HG03575 (cell line): ENCODE measurements at regions not wholly inside any gene's neighbourhood (a gene's known extent, or its start where the extent isn't known, plus 50 kb on each side); places are given as distances from the start of the nearest gene placed in this dataset.

ENCODE experiments used
- ATAC-seq: cut with Tn5 transposase; IDR thresholded peaks from one replicate; pipeline ENCODE4 v1.9.1; 2021; ENCODE audit not compliant: unreplicated experiment, insufficient number of reproducible peaks, low FRiP score; ENCODE audit errors: extremely low read depth

DNA sequence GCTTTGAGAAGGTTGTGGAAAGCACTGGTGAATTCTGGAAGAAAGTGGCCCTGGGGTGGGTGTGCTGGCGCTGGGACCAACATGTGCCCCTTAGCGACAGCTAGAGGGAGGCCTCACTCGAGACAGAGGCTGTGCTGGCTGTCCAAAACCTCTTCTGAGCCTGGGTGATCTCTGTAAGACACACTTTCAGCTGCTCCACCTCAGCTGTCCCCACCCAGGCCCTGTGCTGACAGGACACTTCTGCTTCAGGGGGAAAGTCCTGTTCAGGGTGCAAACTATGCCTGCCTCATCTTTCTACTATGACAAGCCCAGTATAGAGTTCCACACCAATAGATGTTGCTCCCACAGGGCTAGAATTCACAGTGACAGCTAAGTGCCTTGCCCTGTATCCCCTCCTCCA, 426.4 kb downstream of the MED10 start:
- no peak for ATAC-seq

DNA sequence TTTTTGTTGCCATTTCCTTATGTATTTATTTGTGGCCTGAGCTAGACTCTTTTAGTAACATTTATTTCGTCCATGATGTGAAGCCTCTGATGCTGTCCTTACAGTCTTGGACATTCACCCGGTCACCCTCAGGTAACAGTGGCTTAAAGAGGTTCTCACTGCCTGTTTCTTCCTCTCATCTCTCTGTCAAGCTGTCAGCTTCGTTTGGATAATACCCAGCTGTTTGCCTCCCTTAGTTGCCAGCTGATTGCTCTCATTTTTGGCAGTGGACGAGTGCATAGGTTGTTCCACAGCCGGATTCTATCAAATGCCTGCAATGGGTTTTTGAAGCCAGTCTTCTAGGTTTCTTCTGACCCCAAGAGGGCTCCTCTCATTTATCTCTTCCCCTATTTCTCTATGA, 427.7 kb downstream of the MED10 start:
- ATAC-seq = no peak

DNA sequence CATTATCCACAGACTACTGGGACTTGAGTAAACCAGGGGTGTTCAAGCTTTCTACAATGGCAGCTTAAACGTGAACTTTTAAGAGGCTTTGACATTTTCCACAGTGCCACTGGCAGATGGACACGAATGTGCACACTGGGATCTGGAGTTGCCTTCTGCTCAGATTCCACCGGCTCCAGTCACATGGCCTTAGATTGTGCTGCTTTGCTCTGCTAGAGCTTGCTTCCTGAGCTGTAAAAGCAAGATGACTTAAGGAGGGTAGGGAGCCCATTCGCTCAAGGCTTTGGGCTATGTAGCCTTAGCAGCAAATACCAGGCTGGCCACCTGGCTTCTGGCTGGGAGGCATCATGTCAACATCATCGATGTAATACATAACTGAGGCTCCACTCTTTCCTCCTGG, 436.9 kb downstream of the MED10 start:
- no peak for ATAC-seq

DNA sequence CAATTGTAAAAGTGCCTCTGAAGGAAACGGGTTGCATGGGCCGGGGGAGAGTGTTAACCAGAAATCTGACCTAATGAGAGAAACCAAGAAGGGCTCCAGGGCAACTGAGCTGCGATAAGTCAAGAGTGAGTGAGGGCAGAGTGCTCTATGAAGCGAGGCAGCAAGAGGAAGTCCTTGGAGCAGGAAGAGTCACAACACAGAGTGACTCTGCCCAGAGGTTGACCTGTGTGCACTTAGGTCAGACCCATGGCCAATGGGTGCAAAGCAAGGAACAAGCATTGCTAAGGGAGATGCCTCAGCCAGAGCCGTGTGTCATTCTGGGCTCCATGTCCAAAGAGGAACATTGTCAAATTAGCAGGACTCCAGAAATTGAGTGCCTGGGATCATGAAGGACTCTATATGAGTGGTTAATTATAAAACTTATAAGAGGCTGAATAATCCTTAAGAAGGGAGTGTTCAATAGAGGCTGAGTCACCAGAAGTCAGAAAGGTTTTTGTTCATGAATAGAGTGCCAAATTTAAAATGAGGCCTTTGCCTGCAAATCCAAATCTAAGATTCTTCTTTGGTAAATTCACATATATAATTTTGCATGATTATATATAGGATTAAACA, 438.5 kb downstream of the MED10 start:
- ATAC-seq = no peak

DNA sequence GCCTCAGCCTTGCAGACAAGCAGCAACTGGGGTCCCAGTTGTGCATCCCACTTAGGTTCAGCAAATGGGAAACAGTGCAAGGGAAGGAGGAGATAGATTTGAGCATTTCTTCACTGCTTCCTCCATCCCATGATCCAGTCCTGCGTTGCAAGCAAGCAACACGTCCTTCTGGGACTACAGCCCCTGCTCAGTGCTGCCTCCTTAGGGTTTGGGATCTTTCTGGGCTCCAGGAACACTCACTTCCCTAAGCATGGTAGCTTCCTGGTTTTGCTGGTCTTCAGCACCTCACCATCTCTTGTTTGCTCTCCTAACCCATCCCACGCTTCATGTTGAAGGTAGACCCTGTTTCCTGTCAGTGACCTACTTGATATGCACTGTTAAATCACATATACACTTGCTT, 444.7 kb downstream of the MED10 start:
- no peak for ATAC-seq

DNA sequence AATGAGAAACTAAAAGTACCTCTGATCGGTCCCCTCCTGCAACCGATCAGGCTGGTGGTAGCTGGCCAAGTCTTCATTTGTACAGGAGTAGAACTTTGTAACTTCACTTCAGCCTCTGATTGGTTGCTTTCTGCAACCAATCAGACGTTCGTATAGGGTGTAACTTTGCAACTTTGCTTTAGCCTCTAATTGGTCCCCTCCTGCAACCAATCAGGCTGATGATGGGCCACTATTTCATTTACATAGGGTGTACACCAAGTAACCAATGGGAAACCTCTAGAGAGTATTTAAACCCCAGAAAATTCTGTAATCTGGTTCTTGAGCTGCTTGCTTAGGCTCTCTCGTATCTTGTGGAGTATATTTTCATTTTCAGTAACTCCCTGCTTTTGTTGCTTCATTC, 445.5 kb downstream of the MED10 start:
- no peak for ATAC-seq

DNA sequence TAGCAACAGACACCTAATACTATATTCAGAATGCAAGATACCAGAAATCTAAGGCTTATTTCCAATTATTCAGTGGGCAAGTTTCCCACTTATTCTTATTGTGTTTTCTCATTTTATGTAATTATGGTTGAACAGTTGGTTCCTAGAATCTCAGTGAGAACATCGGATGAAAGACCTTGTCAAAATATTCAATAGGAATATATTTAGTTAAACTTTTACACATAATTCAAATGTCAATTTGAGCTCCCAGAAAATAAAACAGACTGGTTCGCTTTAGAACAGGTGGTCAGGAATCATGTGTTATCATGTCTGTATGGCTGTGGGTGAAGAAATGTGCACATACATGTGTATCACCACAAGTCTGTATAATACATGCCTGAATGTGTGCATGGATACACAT, 447.8 kb downstream of the MED10 start:
- ATAC-seq = no peak

DNA sequence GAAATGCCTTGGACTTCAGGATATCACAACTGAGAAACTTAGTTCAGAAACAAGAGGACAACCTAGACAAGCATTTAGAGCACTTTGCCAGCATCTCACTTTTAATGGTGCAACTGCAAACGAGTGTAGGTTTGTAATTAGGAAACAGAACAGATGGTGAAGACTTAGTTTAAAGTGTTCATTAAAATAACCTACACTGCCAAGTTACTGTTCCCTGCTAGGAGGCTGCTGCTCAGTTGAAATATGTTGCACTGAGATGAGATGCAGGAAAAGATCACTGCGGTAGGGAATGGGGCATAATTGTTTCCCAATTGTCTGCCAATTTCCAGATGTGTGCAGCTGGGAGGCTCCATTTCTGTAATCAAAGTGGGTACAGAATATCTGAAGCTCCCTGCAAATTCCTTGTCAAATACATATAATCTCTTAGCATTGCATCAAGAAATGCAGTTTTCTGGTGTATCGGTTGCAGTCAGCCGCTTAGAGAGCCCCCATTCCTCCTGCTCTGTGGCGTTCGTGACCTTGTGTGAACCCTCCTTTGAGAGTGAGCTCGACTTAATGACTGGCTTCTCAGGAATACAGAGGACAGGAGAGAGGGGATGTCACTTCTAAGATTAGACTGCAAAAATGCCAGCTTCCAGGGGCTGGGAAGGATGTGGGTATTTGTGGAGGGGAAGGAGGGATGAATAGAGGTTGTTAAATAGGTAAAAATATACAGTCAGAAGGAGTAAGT, 448.9 kb downstream of the MED10 start:
- no peak for ATAC-seq

- no peak for ATAC-seq
Measured at GRCh38 chr5:5925191-5925590, 453.2 kb downstream of the MED10 start.

GRCh38 chr5:5919411-5919810, 458.9 kb downstream of the MED10 start:
- ATAC-seq = no peak

- ATAC-seq = no peak
Measured at GRCh38 chr5:5906778-5907177, 471.6 kb downstream of the MED10 start.

DNA sequence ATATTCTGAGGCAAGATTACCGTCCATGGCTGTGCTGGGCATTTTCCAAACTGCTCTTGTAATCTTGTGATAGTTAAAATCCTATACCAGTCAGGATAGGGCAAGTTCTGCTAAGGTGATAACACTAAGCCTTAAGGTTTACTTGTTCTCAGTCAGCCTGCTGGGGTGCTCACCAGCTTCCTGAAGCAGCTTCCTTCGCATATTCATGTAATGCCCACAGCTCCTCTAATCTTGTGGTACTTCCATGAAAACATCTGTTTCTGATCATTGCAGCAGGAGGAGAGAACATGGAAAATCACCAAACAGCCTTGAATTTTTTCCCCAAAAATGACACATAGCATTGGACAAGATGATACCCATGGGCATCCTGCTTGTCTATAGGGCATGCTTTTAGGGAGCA, 473.2 kb downstream of the MED10 start:
- no peak for ATAC-seq

DNA sequence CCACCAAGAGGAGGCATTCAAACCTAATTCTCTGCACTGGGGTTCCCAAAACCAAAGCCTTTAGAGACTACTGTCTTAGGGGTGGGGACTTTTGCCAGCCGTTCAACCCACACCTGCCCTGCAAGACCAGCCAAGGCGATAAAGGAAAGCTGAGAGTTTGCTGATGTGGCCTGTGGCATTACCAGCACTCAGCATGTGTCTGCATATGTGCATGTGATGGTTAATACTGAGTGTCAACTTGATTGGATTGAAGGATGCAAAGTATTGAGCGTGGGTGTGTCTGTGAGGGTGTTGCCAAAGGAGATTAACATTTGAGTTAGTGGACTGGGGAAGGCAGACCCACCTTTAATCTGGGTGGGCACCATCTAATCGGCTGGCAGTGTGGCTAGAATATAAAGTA, 474.2 kb downstream of the MED10 start:
- no peak for ATAC-seq

GRCh38 chr5:5902678-5903646, 475.4 kb downstream of the MED10 start:
- no peak for ATAC-seq

- ATAC-seq = no peak
Measured at GRCh38 chr5:5900350-5900749, 477.9 kb downstream of the ICE1 start.

GRCh38 chr5:5899716-5900115, 477.2 kb downstream of the ICE1 start:
- no peak for ATAC-seq

GRCh38 chr5:5888284-5888683, 465.8 kb downstream of the ICE1 start:
- no peak for ATAC-seq

DNA sequence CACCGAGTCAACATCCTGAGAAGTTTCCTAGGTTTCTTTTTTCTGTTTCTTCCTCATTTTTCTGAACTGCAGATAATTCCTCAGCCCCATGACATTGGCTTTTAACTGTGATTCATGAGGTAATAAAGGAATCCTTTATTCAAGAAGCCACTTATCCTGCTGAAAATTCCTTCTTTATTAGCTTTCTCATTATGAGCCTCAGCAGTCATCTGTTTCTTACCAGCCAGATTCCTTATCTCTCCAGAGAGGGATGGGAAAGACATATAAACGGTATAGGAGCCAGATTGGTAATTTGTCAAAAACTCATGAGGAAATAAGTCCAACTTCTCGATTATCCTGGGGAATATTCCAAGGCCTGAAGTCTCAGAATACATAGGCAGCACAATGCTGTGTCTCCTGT, 465.4 kb downstream of the ICE1 start:
- ATAC-seq = no peak

GRCh38 chr5:5886812-5887486, 464.5 kb downstream of the ICE1 start:
- no peak for ATAC-seq
